HepG2 (cell line): ENCODE measurements at regions not wholly inside any gene's neighbourhood (a gene's known extent, or its start where the extent isn't known, plus 50 kb on each side); places are given as distances from the start of the nearest gene placed in this dataset.

Source experiments
- CTCF ChIP-seq: sonication (generic); formaldehyde crosslinking; IDR thresholded peaks from 2 replicates; pipeline ENCODE4 v1.5.0; 2020; ENCODE audit warnings: mild to moderate bottlenecking, missing genetic modification reagents, moderate library complexity
- KLF13 ChIP-seq: sonication (generic); formaldehyde crosslinking; IDR thresholded peaks from 2 replicates; pipeline ENCODE4 v1.4.0; 2020; ENCODE audit warnings: mild to moderate bottlenecking, missing genetic modification reagents
- ZBTB3 ChIP-seq: sonication (generic); formaldehyde crosslinking; IDR thresholded peaks from 2 replicates; pipeline ENCODE4 v1.4.0; 2020; ENCODE audit warnings: low read depth, mild to moderate bottlenecking, moderate library complexity, missing genetic modification reagents, borderline replicate concordance
- ZNF430 ChIP-seq: sonication (generic); formaldehyde crosslinking; IDR thresholded peaks from 2 replicates; pipeline ENCODE4 v1.9.0; 2021; ENCODE audit warnings: mild to moderate bottlenecking, missing genetic modification reagents

- no peak for TF ChIP-seq CTCF (CRISPR knock-in tag)
- TF ChIP-seq ZBTB3: no peak
- TF ChIP-seq ZNF430: no peak; the same call in 1 of the 2 replicates
- no peak for TF ChIP-seq KLF13
These were observed 75.0 kb downstream of the RFLNA start for GRCh38 chr12:124369827-124370378.
